ENCODE measurements at regions not wholly inside any gene's neighbourhood (a gene's known extent, or its start where the extent isn't known, plus 50 kb on each side); places are given as distances from the start of the nearest gene placed in this dataset.

GRCh38 chr1:29415156-29415830, 179.0 kb downstream of the PTPRU start:
- TF ChIP-seq, protein P1, sequence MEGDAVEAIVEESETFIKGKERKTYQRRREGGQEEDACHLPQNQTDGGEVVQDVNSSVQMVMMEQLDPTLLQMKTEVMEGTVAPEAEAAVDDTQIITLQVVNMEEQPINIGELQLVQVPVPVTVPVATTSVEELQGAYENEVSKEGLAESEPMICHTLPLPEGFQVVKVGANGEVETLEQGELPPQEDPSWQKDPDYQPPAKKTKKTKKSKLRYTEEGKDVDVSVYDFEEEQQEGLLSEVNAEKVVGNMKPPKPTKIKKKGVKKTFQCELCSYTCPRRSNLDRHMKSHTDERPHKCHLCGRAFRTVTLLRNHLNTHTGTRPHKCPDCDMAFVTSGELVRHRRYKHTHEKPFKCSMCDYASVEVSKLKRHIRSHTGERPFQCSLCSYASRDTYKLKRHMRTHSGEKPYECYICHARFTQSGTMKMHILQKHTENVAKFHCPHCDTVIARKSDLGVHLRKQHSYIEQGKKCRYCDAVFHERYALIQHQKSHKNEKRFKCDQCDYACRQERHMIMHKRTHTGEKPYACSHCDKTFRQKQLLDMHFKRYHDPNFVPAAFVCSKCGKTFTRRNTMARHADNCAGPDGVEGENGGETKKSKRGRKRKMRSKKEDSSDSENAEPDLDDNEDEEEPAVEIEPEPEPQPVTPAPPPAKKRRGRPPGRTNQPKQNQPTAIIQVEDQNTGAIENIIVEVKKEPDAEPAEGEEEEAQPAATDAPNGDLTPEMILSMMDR (IDR thresholded peaks at IDR 0.05): peak; percentile 31
- no peak for TF ChIP-seq EZH2phosphoT487 (IDR thresholded peaks at IDR 0.05)

All from neural progenitor cell (in vitro differentiated cells).